Kidney (tissue), 13 donors: ENCODE measurements at regions not wholly inside any gene's neighbourhood (a gene's known extent, or its start where the extent isn't known, plus 50 kb on each side); places are given as distances from the start of the nearest gene placed in this dataset.

Experiments used
- DNase-seq, 5 donors: peaks; one replicate each; pipeline ENCODE4 v3.0.0-alpha.2; 2013 to 2020
- FAIRE-seq: peaks from 2 replicates; lab custom pipeline; 2012; peaks lifted over from hg19 to GRCh38; lab: Jason Lieb, UNC
- H3K27ac ChIP-seq, 2 donors: one replicate each; pipeline ENCODE4 v1.7.0; 2013; ENCODE audit warnings: low read depth in 2 of 2, low read length in 2 of 2, inconsistent platforms in 1 of 2
- H3K27me3 ChIP-seq: one replicate; pipeline ENCODE4 v1.7.1; 2013; ENCODE audit warnings: low read length, inconsistent platforms; ENCODE audit not compliant: control insufficient read depth, insufficient read depth
- H3K36me3 ChIP-seq, 3 donors: one replicate each; pipeline versions ENCODE4 v1.7.0 to v1.7.1; 2013; ENCODE audit warnings: low read length in 3 of 3, control low read depth in 1 of 3, inconsistent platforms in 1 of 3; ENCODE audit not compliant: insufficient read depth in 3 of 3, control insufficient read depth in 2 of 3
- H3K4me1 ChIP-seq, 3 donors: one replicate each; pipeline versions ENCODE4 v1.7.0 to v1.7.1; 2013; ENCODE audit warnings: low read length in 3 of 3, inconsistent platforms in 1 of 3, low read depth in 1 of 3; ENCODE audit not compliant: control insufficient read depth in 2 of 3, insufficient read depth in 2 of 3
- H3K4me3 ChIP-seq, 3 donors: one replicate each; pipeline versions ENCODE4 v1.7.0 to v1.8.1; 2013; ENCODE audit warnings: low read length in 3 of 3, control low read depth in 1 of 3, inconsistent platforms in 1 of 3
- H3K9ac ChIP-seq, 3 donors: one replicate each; pipeline versions ENCODE4 v1.7.0 to v1.7.1; 2013; ENCODE audit warnings: low read length in 3 of 3, control low read depth in 1 of 3, inconsistent platforms in 1 of 3
- H3K9me3 ChIP-seq, 3 donors: one replicate each; pipeline versions ENCODE4 v1.7.0 to v1.7.1; 2013; ENCODE audit warnings: low read length in 3 of 3, control low read depth in 1 of 3, inconsistent platforms in 1 of 3; ENCODE audit not compliant: control insufficient read depth in 2 of 3, insufficient read depth in 1 of 3
- intact Hi-C: fragments of 100-400 bp; cut with DNase I; formaldehyde crosslinking; loops from one replicate; pipeline ENCODE4 v1.11.1; 2022
- TF ChIP-seq, protein P1 (sequence below): IDR thresholded peaks from 3 replicates; pipeline ENCODE4 v1.5.1; 2012; ENCODE audit warnings: mild to moderate bottlenecking, moderate library complexity, borderline replicate concordance; ENCODE audit not compliant: insufficient read depth; ENCODE audit errors: extremely low read depth
- donor health status: control.
- donor health status: control.
- donor health status: control.
- donor health status: control.
- donor health status: control.
- donor health status: DM: yes; HTN: yes; CAD: no.
- donor health status: Normal renal cell carcinoma (clear cell type).

DNA sequence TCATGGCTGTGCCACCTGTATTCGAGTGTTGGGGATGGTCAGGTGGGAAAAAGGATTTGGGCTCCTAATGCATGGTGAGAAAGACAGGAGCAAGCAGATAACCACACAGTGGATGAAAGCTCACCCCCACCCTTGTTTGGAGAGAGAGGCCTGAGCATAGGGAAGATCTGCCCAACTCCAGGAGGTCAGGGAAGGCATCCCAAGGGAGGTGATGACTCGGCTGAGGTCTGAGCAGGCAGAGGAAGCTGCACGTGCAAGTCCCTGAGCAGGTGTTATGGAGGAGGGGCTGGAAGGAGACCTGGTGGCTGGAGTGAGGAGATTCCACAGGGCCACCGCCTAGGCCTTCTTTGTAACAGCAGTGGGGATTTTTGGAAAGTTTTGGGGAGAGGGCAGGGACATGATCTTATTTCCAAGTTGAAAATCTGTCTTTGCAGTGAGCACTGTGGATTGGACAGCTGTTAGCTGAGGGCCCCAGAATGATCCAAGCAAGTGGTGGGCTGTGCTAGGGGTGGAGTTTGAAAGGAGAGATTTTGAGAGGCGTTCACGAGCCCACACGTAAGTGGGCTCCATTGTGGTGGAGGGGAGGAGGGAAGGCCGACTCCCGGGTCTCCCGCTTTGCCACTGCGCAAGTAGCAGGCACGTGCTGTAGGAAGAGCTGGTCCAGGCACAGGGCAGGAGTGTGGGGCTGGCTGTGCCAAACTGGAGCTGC is 228.5 kb downstream of the GLI2 start:
- Histone ChIP-seq H3K27ac (no peak overlapping the region), H3K9me3 (no peaks in the 10 kb centered on the region), H3K4me1 (no peaks in the 10 kb centered on the region), H3K4me3 (no peak overlapping the region), H3K27me3 (no peaks in the 10 kb centered on the region), H3K9ac (no peak overlapping the region), H3K36me3 (no peaks in the 10 kb centered on the region)
- intact Hi-C loops: no loop called here
- no peak for FAIRE-seq
- no peak for DNase-seq
- TF ChIP-seq, protein P1, sequence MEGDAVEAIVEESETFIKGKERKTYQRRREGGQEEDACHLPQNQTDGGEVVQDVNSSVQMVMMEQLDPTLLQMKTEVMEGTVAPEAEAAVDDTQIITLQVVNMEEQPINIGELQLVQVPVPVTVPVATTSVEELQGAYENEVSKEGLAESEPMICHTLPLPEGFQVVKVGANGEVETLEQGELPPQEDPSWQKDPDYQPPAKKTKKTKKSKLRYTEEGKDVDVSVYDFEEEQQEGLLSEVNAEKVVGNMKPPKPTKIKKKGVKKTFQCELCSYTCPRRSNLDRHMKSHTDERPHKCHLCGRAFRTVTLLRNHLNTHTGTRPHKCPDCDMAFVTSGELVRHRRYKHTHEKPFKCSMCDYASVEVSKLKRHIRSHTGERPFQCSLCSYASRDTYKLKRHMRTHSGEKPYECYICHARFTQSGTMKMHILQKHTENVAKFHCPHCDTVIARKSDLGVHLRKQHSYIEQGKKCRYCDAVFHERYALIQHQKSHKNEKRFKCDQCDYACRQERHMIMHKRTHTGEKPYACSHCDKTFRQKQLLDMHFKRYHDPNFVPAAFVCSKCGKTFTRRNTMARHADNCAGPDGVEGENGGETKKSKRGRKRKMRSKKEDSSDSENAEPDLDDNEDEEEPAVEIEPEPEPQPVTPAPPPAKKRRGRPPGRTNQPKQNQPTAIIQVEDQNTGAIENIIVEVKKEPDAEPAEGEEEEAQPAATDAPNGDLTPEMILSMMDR: no peak

DNA sequence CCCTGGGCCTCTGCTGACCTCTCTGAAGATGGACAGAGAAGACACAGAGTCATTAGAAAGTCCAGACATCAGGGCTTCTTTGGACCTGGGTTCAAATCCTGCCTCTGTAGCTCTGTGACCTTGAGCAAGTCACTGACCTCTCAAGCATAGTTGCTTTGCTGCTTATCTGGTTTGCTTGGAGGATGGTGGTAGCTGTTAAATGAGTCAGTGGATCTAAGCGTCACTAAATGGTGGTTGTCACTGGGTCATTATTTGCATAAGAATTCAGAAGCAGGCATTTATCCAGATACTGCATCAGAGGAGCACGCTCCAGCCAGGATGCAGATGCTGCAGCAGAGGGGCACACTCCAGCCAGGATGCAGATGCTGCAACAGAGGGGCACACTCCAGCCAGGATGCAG is 229.2 kb downstream of the GLI2 start:
- Histone ChIP-seq H3K4me1 (no peaks in the 10 kb centered on the region), H3K9me3 (no peaks in the 10 kb centered on the region), H3K4me3 (no peak overlapping the region), H3K9ac (no peak overlapping the region), H3K27me3 (no peaks in the 10 kb centered on the region), H3K27ac (no peak overlapping the region), H3K36me3 (no peaks in the 10 kb centered on the region)
- intact Hi-C loops: no loop called here
- FAIRE-seq: no peak
- DNase-seq: no peak
- TF ChIP-seq, protein P1: no peak

DNA sequence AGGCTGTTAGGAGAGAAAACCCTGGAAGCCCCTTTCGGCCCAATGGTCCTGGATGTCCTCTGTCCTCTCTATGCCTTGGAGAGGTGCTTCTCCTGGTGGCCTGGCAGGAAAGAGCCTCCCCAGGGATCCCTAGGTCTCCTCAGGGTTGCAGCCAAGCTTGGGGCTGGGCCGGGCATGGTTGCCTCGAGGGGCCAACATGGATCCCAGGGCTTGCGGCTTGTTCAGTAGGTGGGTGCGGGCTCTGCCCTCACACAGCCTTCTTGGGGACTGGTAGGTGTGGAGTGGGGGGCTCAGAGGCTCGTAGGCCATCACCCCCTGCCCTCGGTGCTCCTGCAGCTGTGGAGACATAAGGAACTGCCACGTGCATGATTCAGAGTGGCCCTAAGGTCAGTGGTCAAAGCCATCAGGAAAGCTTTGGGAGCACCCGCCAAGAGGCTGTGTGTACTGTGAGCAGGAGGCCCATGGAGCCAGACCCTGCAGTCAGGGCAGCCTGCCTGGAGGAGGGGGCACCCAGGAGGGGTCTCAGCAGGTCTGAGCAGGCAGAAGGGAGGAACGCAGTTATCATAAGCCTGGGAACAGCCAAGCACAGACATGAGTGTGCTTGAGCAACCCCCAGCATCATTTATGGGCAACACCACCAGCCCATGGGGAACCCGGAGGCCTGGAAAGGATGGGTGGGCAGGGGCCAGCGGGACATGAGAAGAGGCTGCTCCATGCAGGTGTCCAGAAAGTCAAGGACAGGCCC is 231.0 kb downstream of the GLI2 start:
- no peaks in the 10 kb centered on the region for H3K4me1 ChIP-seq
- no peak for FAIRE-seq
- no peak for DNase-seq
- no peaks in the 10 kb centered on the region for H3K27me3 ChIP-seq
- H3K27ac ChIP-seq: no peak overlapping the region
- H3K9ac ChIP-seq: no peak overlapping the region
- H3K9me3 ChIP-seq: no peaks in the 10 kb centered on the region
- intact Hi-C loops: no loop called here
- TF ChIP-seq, protein P1: no peak
- no peaks in the 10 kb centered on the region for H3K36me3 ChIP-seq
- no peak overlapping the region for H3K4me3 ChIP-seq
